HG03460 (cell line): ENCODE measurements at regions not wholly inside any gene's neighbourhood (a gene's known extent, or its start where the extent isn't known, plus 50 kb on each side); places are given as distances from the start of the nearest gene placed in this dataset.

Source experiments
- ATAC-seq: cut with Tn5 transposase; IDR thresholded peaks from one replicate; pipeline ENCODE4 v1.9.1; 2021; ENCODE audit not compliant: unreplicated experiment

DNA sequence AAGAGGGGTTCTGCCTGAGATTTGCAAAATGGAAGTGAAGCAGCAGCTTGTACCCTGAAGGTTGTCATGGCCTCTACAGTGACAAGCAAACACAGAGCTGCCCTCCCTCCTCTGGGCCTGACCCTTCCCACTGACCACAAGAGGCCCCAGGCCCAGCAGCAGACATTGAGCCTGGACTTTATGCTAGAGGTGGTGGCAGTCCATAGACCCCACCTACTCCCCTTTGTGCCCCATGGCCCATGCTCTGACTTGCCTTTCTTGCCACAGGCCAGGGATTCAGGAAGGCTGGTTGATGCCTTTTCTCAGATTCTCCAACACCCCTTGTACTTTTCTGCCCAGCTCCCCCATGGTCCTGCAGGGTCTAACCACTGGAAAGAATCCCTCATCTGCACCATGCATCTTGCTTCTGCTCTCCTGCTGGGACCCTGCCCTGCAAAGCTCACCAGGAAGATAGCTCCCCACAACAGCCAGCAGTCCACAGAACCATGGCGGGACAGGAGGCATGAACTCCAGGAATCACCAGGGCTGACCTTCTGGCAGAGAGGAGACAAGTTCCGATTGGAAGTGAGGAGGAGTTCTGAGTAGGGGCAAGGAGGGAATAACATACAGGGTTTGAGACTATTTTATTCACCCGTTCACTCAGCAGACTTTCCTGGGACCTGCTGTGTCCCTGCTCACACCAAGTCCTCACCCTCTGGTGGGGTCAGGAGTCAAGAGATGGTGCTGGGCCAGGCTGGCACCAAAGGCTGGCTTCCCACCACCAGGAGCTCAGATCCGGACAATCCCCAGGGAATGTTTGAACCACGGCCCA lies 263.8 kb downstream of the SYK start:
- no peak for ATAC-seq

DNA sequence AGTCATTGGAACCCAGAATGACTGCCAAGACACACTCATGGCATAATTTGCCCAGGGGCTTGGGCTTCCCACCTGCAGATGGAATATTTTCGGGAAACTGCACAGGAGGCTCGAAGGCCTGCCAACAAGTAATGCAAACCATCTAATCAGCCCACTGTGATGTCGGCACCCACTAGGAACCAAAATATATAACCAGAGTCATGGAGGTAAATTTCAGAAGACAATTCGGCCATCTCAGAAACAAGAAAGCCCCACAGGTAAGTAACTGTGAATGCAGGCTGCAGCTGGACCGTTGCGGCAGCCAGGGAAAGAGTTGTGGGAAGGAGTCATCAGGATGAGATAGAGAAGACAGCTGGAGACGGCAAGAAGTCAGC lies 264.4 kb downstream of the SYK start:
- ATAC-seq: no peak

DNA sequence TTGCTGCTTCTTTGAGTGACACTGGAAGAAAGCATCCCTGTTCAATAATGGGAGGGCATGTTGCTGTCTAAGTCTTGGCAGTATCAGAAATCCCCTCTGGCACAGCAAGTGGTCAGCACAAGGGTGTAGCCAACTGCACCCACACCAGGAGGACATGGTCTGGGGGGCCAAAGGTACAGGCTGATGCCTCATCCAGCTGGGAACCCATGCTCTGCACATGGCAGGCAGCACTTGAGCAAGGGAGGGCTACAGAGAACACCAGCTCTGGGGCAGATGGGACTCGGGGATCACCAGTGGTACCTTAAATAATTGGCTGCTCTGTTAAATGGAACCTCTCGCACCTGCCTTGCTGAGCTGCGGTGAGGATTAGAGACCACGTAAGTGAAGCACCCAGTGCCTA lies 265.2 kb downstream of the SYK start:
- no peak for ATAC-seq

DNA sequence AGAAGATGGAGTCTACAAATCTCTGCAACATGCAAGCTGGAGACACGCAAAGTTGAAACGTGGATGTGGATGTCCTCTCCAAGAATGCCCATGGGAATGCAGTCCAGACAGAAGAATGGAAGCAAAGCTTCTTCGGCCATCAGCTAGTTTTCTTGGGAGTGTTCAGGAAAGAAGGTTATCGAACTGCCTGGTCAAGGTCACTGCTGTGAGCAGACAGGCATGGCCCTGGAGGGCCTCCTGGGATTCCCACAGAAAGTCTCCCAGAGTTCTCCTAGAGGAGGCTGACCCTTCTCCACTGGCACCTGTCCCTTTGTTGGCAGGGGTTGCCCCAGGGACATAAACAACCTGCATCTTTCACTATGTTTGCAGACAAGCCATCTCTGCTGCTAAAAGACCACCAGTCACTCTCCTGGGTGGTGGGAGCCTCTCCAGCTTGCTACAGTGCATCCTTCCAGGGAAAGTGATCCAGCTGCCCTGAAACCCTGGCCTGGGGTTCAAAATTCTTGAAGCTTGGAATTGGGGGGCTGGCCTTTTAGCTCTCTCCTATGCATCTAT lies 265.8 kb downstream of the SYK start:
- ATAC-seq: no peak

DNA sequence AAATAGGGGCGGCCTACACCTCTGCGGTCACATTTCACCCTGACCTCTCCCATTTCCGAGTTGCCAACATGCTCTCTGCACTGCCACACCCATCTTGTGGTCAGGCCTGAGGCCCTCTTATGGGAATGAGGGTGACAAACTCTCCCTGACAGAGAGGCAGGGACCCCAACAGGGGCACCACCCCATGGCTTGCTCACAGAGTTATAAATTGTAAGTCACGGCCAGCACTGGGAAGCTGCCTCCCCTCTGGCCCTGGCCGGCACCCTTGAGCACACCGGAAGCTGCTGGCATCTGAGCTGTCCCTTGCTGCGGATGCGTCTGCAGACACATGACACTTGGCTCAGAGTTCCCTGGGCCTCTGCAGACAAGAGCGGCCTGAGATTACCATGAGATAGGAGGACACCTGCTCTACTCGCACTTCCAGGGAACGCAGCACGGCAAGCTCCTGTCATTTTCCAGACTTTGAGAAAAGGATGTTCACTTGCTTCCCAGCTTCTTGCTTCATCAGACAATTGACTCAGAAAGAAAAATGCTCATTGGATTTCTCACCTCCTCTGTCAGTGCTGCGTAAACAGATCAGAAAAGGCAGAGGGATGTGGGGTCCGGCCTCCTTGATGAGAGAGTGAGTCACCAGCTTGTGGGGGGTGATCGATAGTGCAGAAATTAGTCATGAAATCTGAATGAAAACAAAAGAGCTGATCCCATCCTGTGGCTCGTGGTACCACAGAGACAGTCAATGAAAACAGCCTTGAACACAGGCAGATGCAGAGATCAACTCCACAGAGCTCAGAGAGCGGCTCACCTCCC lies 269.8 kb downstream of the SYK start:
- ATAC-seq: no peak

DNA sequence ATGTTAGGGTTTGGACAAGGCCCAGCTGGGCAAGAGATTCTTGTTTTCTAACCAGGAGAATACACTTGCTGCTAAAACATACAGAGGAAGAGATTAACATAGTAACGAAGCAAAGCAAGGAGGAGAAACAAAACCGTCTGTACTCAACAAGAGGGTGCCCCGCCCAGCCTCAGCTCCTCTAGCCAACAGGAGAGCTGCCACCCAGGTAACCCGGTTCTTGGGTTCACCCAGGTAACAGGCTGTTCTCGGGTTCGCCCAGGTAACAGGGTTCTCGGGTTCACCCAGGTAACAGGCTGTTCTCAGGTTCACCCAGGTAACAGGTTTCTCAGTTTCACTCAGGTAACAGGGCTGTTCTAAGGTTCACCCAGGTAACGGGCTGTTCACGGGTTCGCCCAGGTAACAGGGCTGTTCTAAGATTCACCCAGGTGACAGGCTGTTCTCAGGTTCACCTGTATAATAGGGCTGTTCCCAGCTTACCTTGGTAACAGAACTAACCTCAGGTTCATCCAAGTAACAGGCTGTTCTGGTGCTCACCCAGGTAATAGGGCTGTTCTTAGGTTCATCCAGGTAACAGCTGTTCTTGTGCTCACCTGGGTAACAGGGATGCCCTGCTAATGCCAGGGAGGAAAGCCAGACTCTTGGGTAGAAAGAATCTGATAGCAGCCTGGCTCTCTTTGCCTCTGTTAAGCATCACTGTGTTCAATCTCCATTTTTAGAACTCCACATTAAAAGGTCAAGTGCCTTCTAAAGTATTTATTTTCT lies 271.6 kb downstream of the SYK start:
- no peak for ATAC-seq

DNA sequence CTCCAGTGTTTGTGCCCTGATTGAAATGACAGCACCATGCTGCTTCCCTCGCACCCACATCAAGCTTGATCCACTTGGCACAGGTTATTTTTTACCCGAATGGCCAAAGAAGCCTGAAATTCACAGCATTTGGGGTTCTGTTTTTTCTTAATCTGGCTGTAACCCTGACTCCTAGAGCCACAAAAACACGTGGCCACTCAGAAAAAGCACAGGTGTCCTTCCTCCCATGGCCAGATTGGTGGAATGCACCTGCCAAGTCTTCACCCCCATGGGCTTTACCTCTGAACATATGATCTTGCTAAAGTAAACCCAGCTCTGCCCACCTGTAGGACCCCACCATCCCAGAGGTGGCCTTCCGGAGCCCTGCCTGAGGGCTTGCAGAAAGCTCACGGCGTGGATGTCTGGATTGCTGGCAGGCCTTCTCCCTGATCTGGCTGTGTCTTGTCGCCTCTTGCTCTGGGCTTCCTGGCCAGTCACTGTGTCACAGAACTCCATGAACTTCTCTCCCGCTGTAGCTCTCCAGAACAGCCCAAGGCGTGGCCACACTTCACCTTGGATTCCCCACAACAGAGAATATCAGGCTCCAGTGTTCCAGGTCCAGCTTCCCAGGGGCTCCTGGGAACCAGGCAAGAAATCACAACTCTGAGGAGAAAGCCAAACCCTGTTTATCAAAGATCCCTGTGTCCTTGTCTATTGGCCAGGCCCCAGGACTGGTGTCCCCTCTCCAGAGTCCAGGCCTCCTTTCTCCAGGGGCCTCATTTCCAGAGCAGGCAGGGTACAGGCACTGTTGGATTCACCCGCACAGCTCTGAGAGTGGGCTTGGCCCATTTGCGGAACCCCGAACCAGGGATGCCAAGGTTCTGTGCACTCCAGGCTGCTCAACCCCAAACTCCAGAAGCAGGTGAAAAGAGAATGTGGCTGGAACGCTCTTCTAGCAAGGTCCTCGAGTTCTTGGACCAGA lies 272.5 kb downstream of the SYK start:
- ATAC-seq: no peak

DNA sequence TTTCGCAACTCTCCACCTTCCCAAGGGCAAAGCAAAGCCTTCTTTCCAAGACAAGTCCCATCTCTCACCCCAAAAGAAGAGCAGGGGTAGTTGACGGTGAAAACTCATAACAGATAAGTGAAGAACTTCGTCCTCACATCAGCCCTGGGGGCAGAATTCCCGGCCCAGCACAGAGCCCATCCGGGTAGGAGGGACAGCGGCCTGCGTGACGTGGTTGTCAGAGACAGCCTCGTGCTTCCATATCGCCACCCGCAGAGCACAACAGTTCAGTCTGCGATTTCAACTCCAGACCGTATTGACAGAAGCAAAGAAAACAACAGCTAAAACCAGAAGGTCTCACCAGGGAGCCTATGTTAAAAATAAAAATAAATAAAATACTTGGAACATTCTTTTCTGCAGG lies 273.2 kb downstream of the SYK start:
- no peak for ATAC-seq

DNA sequence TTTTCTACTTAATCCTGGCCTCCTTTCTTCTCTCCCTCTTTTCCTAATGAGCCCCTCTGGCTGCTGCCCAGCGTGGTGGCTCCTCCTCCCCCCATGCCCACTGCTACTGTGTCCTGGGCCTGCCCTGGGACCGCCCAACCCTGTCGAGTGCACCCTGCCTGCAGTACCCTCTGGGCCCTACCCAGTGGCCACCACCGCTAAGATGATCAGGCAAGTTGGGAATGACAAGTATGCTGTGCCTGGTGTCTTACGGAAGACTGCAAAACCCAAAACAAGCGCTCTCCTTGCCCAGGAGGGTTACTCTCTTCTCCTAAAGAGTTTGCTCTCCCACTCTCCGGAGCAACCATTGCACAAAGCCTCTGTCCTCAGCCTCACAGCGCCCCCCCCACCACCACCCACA lies 273.7 kb downstream of the SYK start:
- ATAC-seq: no peak

DNA sequence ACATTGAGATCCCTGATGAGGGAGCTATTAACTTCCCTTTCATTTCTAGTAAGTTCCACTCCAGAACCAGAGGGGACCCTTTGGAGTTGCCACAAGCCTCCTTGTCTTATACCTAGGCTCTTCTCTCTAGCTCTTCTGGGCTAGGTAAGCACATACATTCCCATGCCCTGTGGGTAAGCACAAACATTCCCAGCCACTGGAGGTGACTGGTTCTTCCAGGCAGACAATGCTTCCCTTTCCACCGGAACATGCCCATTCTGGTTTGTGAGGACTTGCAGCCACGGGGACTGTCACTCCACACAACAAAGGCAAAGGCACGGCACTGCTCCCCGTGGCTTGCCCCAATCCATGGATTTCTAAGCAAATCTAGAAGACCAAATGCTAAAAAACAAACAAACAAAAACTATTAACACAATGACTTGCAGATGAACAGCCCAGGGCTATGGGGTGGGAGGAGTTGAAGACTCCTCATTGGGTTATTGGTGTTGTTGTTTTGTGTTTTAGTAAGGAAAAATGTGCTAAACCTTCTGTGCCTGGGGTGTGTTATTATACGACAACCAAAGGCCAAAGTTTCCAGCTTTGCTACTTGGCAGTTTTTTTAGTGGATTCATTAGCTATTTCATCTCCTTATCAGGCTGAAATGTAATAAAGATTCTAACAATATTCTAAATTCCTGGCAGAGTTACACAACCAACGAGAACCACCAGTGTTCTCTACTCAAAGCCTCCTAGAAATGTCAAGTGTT lies 276.2 kb downstream of the SYK start:
- no peak for ATAC-seq

DNA sequence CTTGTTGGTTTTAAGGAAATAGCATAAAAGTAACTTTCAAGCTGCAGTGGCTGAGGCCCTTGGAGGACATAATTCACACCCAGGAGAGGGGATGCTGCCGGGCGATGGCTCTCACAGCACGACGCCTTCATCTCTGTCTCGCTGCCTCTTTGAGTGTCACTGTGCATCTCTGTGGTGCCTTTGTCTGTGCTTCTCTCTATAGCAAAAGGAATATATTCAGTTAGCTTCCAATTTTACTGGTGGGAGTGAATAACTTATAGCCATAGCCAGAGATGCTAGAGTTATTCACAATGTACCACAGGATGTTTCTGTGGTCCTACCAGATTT lies 276.7 kb downstream of the SYK start:
- ATAC-seq: no peak

DNA sequence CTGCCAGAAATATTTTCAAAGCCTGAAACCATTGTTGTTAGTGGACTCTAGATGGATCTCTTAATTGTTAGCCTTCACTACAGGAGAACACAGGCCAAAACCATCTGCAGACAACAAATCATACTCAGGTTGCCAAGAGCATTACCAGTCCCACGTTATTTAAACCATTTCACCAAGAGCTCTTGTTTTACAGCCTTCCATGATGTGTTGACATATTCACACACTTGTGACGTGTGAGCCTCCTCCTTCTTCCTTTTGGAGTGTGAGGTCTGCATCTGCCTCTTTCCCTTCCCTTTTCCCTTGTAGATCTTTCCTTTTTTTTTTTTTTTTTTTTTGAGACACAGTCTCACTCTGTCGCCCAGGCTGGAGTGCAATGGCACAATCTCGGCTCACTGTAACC lies 279.0 kb downstream of the AUH start:
- no peak for ATAC-seq

DNA sequence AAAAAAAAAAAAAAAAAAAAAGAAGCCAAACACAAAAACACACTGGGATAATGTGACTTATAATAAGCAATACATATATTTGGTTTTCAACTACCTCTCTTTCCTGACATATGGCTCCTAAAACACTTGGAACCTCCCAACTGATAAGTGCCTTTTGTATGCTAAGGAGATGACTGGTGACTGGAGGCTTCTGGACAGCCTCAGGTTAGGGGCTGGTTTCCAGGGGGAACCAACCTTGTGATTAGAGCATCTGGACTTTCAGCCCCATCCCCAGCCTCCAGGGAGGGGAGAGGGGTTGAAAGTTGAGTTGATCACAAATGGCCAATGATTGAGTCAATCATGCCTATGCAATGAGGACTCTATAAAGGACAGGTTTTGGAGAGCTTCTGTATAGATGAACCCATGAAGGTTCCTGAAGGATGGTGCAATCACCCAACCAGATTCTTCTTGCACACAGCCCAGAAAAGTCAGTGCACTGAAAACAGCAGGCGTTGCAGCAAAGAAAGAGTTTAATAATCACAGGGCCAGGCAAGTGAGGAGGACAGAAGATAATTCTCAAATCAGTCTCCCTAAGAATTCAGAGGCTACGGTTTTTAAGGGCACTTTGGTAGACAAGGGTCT lies 276.7 kb downstream of the AUH start:
- no peak for ATAC-seq

DNA sequence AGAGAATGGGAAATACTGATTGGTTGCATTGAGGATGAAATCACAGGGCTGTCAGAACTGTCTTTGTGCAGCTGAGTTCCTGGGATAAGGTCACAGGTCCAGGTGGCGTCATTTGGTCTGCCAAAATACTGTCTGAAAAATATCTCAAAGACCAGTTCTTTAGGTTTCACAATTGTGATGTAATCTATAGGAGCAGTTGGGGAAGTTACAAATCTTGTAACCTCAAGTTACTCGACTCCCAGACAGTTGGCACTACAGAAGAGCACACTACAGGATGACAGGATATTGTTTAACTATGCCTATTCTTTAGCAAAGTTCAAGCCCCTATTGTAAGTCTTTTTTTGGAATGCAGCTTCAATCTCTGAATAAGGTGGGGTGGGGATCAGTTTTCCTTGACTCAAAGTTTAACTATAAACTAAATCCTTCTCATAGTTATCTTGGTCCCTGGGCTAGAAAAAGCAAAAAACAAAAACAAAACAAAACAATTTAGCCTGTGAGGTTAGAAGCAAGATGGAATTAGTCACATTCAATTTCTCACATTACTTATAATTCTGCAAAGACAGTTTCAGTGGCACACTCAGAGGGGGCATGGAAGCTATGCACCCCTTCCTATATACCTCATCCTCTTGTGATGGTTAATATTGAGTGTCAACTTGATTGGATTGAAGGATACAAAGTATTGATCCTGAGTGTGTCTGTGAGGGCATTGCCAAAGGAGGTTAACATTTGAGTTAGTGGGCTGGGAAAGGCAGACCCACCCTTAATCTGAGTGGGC lies 276.0 kb downstream of the AUH start:
- ATAC-seq: no peak

DNA sequence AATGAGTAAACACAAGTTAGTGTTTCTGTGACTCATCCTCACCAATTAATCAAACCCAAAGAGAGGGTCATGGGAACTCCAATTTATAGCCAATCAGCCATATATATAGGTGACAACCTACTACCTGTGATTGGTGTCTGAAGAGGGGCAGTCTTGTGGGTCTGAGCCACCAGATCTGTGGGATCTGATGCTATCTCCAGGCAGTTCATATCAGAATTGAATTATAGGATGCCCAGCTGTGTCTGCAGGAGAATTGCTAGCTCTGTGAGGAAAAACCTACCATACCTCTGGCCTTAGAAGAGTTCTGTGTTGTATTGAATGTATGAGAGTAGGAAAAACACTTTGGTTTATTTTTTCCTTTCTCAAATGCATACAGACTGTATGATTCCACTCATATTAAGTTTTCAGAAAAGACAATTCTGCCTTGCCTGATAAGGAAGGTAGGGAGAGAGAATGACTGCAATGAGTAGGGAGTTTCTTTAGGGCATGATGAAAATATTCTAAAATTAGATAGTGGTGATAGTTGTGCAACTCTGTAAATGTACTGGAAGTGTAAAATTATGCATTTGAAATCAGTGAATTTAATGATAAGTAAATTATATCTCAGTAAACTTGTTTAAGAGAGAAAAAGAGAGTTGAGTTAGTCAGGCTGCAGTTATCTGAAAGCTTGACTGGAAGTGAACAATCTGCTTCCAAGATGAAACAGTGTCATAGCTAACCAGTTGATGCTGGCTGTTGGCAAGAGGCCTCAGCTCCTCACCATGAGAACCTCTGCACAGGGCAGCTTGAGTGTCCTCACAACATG lies 274.9 kb downstream of the AUH start:
- no peak for ATAC-seq

DNA sequence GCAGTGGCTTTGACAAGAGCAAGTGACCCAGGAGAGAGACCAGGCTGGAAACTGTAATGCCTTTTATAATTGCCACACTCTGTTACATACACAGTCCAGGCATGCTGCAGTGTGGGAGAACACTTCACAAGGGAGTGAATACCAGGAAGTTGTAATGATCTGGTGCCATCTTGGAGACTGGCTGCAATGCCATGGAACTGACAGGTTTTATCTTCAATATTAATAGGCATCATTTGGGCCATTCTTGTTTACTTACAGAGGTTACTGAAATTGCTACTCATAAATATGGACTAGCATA lies 274.3 kb downstream of the AUH start:
- ATAC-seq: no peak

DNA sequence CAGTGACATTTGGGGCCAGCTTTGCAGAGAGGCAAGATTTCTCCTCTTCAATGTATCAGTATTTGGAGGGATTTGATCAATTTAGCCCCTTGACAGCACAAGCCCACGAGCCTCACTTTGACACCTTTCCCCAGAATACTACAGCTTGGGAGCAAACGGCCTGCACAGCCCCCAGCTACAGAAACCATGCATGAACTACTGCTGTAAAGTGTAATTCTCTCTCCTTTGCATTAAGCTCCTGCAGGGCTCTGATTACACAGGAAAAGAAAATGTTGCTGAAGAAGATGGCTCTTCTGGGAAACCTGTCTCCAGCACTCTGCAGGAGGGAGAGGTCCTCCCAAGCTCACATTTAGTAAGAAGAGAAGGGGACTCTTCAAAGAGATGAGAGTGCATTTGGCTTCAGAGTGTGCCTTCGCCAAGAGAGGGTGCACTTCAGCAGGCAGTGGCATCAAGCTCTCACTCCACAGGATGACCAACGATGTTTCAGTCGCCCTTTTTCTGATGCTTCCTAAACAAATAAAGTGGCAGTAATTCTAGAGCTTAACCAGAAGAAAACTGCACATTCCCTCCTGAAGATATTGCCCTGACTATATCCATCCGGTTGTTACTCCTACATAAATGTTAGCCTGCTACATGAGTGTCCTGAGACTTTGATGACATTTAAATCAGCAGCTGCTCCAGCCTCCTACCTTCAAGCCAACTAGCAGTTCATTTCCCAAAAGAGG lies 272.2 kb downstream of the AUH start:
- no peak for ATAC-seq

DNA sequence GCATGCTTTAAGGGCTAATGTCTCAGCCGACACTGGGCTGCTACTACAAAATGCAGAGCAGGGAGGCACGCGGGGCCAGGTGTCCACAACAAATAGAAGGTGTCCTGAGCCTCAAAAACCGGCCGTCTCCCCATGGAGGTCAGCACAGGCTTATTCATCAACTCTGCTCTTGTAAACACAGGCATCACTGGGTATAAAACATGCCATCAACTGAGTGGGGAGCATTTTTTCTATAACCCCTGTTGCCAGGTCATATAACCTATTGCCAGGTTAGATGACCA lies 271.6 kb downstream of the AUH start:
- ATAC-seq: no peak
